ENCODE measurements at regions not wholly inside any gene's neighbourhood (a gene's known extent, or its start where the extent isn't known, plus 50 kb on each side); places are given as distances from the start of the nearest gene placed in this dataset.
"Not testable (repeated sequence)": the region's sequence is repeated elsewhere in the genome, so short reads cannot be mapped to it uniquely, and the experiment has no call there.

DNA sequence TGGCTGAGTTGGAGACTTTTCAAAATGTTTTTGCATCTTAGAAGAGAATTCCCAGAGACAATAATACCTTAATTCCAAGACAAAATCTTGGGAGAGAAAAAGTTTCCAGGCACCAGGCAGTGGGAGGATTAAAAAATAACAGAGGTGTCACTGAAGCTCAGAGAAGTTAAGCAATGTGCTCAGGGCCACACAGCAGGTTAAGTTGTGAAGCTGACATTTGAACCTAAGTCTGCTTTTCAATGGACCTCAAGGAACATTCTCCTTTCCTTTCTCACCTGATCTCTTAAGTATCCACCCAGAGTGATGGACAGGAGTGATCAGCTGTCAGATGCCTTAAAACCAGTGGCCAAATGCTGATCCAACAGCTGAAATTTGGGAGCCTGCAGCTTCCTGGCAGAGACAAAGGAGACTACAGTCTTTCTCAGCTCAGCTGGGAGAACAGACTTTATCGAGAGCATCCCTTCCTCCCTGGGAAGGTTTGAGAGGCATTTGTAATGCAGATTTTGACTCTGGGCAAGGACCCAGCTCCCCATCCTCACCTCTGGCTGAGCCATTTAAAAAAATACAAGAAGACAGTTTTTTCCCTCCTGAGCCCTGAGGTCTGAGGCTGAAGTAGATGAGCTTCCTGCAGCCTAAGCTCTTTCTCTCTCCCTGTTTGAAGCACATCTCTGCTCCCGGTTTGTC is 174.9 kb upstream of the RPH3A start:
- DNase-seq = no peak

DNA sequence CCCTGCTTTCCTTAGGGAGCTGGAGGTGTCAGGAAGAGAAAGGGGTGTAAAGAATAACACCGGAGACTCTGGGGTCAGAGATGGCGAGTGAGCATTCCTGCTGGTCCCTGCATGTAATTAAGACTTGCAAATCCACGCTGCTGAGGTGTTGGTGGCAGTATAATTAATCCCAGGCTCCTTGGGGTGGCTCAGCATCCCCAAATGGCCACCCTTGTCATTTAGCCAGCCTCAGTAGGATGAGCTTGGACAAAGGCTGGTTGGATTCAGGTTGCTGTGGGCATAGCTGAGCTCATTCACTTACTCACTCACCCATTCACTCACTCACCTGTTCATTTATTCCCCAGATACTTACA is 174.4 kb upstream of the RPH3A start:
- DNase-seq = no peak

DNA sequence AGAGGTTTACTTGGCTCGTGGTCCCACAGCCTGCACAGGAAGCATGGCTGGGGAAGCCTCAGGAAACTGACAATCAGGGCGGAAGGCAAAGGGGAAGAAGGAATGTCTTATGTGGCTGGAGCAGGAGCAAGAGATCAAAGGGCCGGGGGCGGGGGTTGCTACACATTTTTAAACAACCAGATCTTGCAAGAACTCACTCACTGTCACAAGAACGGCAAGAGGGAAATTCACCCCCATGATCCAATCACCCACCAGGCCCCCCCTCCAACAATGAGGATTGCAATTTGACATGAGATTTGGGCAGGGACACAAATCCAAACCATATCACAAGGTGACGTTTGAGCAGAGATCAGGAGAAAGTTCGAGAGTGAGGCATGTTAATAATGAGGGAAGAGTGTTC is 163.7 kb upstream of the RPH3A start:
- DNase-seq = no peak

DNA sequence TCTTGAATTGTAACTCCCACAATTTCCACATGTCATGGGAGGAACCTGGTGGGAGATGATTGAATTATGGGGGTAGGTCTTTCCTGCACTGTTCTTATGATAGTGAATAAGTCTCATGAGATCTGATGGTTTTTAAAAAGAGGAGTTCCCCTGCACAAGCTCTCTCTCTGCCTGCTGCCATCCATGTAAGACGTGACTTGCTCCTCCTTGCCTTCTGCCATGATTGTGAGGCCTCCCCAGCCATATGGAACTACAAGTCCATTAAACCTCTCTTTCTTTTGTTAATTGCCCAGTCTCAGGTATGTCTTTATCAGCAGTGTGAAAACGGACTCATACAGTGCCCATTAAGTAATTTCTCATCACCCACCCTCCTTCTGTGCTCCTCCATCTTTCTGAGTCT is 159.6 kb upstream of the RPH3A start:
- not testable (repeated sequence) for DNase-seq

DNA sequence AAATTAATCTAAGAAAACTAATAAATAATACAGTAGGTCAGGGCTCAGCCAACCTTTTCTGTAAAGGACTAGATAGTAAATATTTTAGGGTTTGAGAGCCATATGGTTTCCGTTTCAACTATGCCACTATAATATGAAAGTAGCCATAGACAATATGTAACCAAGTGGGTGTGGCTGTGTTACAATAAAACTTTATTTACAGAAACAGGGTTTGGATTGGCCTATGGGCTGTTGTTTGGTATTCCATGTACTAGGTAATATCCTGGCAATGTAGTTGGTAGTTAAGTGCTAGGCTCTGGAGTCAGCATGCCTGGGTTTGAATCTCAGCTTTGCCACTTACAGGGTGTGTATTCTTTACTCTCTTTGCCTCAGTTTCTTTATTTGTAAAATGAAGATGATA is 156.5 kb upstream of the RPH3A start:
- no peak for DNase-seq

DNA sequence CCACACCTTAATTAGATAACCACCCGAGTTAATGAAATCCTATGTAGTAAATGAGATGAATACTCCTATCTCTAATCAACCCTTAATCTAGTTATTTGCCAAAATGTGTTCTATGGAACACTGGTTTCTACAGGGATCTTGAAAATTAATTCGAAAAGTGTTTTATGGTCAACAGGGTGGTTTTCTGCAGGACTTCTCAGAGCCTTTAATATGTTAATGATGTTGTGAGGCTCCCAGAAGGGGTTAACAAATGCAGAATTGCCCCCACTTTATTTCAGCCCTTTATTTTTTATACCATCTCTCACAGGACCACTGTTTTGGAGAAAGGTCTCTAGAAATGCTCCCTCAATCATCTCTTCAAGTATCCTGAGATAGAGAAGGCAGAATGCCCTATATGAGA is 153.1 kb upstream of the RPH3A start:
- DNase-seq = no peak

DNA sequence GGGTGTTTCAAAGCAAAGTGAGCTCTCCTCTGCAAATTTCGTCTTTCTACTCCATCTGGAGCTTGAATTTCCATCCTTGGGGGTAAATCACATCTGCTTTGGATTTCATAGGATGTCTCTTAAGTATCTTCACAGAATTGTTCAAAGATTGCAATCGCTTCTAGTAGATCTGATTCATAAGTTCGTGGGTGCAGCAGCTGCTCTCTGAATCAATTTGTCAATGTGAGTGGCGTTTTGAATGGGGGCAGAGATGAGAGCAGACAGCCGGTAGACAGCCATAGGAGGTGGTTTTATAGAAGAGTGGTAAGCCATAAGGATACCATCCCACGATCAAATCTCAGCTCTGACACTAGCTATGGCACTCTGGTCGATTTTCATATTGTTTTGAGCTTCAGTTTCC is 146.0 kb upstream of the RPH3A start:
- no peak for DNase-seq

DNA sequence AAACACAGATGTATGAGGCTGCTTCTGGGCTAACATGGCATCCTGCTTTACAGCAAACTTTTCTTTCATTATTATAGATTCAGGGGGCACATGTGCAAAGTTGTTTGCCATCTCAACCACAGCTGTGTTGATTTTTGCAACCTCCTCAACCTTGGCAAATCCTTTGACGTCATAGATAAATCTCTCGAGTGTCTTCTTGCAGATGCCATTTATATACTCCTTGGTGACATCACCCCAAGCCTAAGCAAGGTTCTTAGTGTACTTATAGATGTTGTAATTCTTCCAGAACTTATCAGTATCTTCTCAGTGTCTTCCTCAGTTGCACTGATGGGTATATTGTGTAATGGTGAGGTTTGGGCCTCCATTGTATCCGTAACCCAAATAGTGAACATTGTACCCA is 135.4 kb upstream of the RPH3A start:
- DNase-seq = no peak

DNA sequence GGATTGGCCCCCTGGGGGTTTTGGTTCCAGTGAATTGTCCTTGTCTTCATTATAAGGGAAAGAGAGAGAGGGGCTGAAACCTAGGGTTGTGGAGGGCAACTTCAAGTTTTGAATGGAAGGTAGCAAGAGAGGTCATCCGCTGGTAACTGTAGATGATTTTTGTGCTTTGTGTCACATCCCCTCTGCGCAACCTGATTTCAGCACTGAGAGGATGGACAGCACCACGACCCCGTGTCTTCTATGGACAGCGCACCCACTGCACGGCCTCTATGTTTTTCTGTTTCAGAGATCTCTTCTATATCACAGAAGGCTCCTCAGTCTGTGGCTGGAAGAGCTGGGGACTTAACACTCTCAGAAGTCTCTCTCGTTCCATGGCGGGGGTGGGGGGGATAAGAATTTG is 127.0 kb upstream of the RPH3A start:
- no peak for DNase-seq

DNA sequence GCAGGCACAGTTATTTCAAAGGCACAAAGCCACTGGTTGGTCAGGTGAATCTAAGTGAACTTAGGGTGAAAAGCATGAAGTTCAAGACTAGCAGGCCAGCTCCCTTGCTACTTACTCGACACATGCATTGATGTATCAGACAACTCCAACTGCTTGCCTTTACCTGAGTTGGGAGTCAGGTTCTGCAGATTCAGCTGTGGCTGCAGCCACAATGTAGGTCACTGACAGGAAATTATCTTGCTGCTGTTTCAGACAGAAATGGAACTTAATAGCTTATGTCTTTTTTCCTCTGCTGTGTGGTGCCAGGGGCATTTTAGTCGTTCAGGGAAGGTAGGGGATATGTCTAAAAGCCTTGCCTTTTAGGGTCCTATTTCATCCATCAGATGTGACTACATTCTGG is 125.6 kb upstream of the RPH3A start:
- DNase-seq = no peak

DNA sequence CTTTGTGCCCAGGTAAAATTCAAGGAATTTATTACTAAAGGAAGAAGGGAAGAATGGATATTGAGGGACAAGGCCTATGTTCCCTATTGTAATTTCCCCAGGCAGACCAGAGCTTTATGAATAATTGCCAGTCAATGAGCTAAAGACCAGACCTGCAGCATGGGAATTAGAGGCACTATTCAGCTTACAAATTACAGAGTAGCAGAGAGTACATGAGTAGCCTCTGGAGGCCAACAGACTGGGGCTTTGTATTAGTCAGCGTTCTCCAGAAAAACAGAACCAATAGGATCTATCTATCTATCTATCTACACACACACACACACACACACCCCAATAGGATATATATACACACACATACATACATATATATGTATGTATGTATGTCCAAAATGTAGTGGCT is 120.0 kb upstream of the RPH3A start:
- no peak for DNase-seq

DNA sequence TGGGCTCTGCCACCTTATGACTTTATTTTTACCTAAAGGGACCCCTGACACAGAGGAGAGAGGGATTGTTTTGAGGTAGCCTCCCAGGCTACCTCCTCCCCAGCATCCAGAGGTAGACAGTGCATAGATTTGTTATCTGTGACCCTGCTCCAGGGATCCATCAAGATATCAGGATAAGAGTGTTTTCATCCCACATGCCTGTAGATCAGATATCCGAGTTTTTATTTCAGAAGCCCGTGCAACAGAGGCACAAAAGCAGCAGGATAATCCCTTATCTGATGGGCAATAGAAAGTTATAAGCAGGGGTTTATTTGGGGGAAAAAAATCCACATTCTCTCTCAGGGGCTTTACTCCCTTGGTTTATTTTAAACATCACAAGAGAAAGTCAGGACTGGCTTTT is 117.0 kb upstream of the RPH3A start:
- no peak for DNase-seq

DNA sequence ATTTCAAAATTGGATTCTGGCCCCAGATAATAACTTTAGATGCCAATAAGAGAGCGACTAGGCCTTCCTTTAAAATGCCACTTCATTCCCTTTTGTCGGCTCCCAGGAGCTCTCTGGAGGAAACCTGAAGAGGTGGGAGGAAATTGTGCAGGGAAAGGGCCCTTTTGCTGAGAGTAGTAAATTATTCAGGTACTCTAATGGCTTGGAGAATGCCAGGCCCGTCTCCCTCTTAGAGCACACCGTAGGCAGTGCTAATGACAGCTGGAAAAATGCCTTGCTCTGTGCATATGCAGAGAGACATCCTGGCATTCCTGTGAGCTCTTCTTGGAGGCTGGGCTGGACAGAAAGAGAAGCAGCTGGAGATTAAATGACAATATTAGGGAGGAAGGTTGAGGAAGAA is 115.0 kb upstream of the RPH3A start:
- DNase-seq = no peak

DNA sequence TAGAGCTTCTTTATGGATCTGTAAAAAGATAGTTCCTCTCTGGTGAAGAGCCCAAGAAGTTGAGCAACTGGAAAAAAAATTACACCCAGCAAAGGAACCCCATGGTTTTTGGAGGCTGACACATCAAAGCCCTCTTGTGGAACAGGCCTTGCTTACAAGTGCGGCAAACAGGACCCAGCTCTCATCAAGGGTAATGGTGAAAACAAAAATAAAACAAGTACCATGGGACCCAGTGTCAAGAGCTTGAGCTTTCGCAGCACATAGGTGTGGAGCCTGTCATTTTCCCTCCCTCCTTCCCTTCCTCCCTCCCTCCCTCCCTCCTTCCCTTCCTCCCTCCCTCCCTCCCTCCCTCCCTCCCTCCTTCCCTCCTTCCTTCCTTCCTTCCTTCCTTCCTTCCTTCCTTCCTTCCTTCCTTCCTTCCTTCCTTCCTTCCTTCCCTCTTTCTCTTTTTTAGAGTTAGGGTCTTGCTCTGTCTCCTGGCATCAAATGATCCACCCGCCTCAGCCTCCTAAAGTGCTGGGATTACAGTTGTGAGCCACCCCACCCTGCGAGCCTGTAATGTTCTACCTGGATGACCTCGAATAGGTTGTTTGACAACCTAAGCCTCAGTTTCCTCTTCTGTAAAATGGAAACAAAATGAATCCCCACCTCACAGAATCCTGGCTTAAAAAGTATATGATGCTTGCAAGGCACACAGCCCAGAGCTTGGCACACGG is 114.3 kb upstream of the RPH3A start:
- no peak for DNase-seq

DNA sequence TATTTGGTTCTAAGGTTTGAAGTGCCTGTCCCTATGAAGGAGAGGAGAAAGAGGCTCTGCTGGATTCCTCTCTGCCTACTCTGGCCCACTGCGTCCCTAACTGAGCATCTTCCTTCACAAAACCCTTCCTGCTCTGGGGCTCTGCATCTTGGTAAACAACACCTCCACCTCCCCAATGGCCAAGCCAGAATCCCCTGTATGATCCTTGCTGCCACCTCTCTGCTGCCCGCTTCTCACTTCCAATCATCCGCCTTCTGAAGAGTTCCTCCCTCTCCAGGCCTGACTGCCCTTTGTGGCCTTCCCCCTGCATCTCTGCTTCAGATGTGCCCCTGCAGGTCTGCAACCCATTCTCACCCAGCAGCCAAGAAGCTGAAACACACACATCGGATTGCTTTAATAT is 110.6 kb upstream of the RPH3A start:
- no peak for DNase-seq

DNA sequence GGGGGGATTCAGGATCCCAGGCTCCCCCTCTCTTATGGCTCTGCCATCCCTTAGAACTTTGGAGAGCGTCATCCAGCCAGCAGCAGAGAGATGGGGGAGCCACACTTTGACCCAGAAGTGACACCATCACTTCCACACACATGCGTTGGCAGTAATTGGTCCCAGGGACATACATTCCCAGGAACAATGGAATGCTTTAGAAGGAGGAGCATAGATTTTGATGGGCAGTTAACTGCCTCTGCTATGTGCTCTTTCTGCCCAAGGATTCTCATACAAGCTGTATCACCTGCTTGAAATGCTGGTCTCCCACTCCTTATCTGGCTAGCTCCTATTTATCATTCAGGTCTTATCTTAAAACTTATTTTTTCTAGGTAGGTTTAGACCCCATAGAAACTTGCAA is 109.0 kb upstream of the RPH3A start:
- no peak for DNase-seq

DNA sequence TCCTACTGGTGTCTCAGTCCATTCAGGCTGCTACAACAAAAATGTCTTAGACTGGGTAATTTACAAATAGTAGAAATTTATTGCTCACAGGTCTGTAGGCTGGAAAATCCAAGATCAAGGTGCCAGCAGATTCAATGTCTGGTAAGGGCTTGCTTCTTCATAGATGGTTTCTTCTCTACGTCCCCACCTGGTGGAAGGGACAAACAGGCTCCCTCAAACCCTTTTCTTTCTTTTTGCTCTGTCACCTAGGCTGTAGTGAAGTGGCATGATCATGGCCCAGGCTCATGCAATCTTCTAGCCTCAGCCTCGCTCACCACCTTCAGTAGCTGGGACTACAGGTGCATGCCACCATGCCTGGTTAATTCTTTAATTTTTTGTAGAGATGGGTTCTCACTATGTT is 106.8 kb upstream of the RPH3A start:
- DNase-seq = no peak

DNA sequence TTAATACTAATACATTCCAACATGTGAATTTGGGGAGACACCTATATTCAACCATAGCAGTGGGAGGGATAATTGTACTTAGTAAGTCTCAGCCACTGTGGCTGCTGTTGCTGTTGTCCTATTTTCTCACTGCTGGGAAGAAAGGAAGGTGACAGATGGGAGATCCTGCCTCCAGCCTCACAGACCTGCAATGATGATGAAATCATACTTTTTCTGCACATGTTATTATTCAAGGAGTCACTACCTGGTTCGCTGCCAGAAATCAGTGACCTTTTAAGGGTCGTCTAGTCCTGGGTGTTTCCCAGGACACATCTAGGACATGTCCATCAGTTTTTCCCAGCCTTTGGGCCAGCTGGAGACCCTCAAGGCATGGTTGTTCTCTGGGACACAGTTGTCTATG is 106.2 kb upstream of the RPH3A start:
- no peak for DNase-seq

DNA sequence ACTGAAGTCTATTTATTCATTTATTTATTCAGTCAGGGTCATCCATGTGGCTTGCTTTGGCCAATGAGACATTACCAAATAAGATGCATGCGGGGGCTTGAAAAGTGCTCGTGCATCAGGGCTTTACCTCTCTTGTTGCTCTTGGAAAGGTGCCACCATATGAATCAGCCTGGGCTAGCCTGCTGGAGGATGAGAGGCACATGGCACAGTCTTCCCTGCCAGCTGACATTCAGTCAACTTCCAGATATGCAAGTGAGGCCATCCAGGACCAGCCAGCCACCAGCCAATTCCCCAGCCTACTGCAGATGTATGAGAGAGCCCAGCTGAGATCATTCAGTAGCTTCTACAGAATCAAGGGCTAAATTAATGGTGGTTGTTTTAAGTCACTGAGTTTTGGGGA is 105.2 kb upstream of the RPH3A start:
- no peak for DNase-seq

DNA sequence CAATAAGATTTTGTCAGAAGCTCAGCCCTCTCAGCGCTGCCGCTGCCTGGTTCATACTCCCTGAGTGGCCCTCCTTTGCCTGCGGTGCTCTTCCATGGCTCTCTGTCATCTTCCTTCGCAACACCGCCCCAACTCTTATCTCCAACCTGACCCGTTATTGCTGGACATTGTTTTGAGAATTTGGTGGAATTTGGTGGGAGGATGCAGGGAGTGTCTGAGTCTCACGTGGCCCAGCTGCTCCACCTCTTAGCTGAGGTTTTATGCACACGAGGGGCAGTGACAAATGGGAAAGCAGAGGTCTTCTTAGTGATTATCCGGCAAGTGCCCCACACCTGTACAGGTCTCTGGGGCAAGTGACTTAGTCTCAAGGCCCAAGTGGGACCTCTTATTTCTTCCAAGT is 97.5 kb upstream of the RPH3A start:
- DNase-seq = no peak

DNA sequence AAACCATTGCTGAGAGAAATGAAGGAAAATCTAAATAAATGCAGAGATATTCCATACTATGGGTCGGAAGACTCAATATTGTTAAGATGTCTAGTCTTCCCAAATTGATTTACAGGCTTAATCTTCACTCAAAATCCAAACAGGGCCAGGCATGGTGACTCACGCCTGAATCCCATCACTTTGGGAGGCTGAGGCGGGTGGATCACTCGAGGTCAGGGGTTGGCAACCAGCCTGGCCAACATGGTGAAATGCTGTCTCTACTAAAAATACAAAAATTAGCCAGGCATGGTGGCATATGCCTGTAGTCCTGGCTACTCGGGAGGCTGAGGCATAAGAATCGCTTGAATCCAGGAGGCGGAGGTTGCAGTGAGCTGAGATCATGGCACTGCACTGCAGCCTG is 94.1 kb upstream of the RPH3A start:
- DNase-seq = not testable (repeated sequence)

DNA sequence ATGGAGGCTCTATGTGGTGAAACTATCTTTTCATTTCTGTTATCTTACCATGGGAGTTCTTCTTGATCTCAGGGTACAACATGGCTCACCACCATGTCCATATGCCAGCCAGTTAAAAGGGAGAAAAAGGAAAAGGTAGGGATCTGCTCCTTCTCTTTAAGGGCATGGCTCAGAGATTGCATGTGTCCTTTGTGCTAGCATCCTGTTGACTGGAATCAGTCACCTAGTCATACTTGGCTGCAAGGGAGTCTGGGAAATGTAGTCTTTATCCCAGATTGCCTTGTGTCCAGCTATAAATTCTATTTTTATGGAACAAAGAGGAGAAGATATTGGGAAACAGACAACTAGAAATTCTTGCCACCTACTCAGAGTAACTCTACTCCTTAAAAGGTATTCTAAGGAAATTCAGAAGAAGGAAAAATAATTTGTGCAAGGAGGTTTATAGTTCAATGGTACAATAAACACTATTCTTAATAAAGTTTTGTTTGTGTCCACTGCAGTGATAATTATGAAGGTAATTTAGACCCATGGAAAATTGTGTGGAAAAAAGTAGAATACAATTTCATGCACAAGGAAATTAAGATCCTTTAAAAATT is 86.4 kb upstream of the RPH3A start:
- no peak for DNase-seq

DNA sequence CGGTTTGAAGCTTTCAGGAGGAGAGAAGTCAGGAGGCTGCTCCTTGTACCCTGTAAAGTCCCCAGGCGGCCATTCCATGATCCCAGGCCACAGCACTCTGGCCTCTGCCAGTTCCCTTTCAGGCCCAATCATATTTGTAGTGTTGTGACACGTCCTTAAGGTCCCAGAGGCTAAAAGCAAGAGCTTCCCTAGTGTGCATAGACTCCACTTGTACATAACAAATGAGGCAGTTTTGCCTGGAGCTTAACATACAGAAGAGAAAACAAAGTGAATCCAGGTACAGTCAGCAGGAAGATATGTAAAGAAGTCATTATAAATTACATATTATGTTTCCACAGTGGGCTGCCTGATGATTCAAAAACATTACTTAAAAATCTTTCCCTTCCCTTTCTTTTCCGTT is 81.1 kb upstream of the RPH3A start:
- DNase-seq = no peak

DNA sequence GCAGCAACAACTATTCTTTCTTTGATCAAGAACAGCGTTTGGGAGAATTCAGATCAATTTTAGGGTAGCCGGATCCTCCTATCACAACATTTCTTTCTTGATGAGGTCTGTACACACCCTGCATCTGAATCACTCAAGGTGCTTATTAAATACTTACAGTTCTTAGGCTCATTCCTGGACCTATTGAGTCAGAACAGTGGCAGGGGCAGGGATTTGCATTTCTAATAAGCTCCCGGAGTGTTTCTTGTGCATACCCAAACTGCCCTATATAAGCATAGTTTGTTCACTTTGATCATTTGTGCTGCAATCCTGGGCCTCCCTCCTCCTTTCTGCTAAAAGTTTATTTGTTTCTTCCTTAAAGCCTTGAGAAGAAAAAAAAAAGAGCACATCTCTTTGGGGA is 80.5 kb upstream of the RPH3A start:
- DNase-seq = no peak

DNA sequence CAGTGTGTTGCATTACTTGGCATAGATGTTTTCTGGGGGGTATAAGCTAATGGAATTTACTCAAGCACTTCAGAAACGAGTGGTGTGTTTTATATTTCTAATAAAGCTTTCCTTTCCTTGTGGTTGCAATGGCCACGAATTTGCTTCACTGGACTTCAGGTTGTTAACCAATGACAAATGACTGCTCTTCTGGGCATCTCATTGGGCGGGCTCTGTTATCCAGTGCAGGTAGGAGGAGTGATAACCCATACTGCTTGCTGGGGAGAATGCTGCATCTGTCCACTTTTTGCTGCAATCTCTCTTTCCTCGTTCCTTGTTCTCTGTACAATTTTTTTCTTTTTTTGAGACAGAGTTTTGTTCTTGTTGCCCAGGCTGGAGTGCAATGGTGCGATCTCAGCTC is 80.0 kb upstream of the RPH3A start:
- DNase-seq = no peak

All from NCI-H1436 (cell line).